GM23338 (cell line): ENCODE measurements at regions not wholly inside any gene's neighbourhood (a gene's known extent, or its start where the extent isn't known, plus 50 kb on each side); places are given as distances from the start of the nearest gene placed in this dataset.

Experiments
- ATAC-seq: fragments of 200-7000 bp; cut with Tn5 transposase; 3 replicates; pipeline ENCODE4 v1.9.1; 2020
- DNase-seq: peaks from one replicate; pipeline ENCODE4 v3.0.0-alpha.2; 2015; ENCODE audit warnings: low spot score
- H2AFZ ChIP-seq: fragments of 200-600 bp; sonication (generic); 2 replicates; pipeline ENCODE4 v1.8.0; 2016; ENCODE audit warnings: antibody characterized with exemption, mild to moderate bottlenecking, moderate library complexity
- H3F3A ChIP-seq: fragments of 200-600 bp; sonication (generic); replicated peaks from 2 replicates; pipeline ENCODE4 v1.8.0; 2017; ENCODE audit warnings: antibody characterized with exemption, mixed run types, low read depth
- H3K27ac ChIP-seq: fragments of 200-600 bp; sonication (generic); 2 replicates; pipeline ENCODE4 v1.6.1; 2016; ENCODE audit warnings: low read depth
- H3K27me3 ChIP-seq: fragments of 200-600 bp; sonication (generic); 2 replicates; pipeline ENCODE4 v1.8.0; 2016; ENCODE audit warnings: mild to moderate bottlenecking, mixed run types, moderate library complexity; ENCODE audit not compliant: insufficient read depth
- H3K36me3 ChIP-seq: fragments of 200-600 bp; sonication (generic); 2 replicates; pipeline ENCODE4 v1.8.0; 2016; ENCODE audit warnings: mild to moderate bottlenecking; ENCODE audit not compliant: insufficient read depth
- H3K4me1 ChIP-seq: fragments of 200-600 bp; sonication (generic); 2 replicates; pipeline ENCODE4 v1.8.0; 2016; ENCODE audit warnings: mild to moderate bottlenecking, moderate library complexity; ENCODE audit not compliant: insufficient read depth
- H3K4me2 ChIP-seq: fragments of 200-600 bp; sonication (generic); 2 replicates; pipeline ENCODE4 v1.7.1; 2017; ENCODE audit warnings: mixed run types
- H3K4me3 ChIP-seq: fragments of 200-600 bp; sonication (generic); 2 replicates; pipeline ENCODE4 v1.6.1; 2016; ENCODE audit warnings: mixed run types
- H3K79me2 ChIP-seq: fragments of 200-600 bp; sonication (generic); replicated peaks from 2 replicates; pipeline ENCODE4 v1.8.0; 2017; ENCODE audit warnings: mild to moderate bottlenecking; ENCODE audit not compliant: insufficient read depth
- H3K9me2 ChIP-seq: fragments of 200-600 bp; sonication (generic); 2 replicates; pipeline ENCODE4 v1.8.0; 2017; ENCODE audit not compliant: insufficient read depth
- H4K20me1 ChIP-seq: fragments of 200-600 bp; sonication (generic); replicated peaks from 2 replicates; pipeline ENCODE4 v1.8.0; 2017; ENCODE audit warnings: mild to moderate bottlenecking; ENCODE audit not compliant: insufficient read depth
- H3K27ac Mint-ChIP-seq: 2 replicates; pipeline ENCODE4 v1.8.0; 2020; ENCODE audit warnings: inconsistent platforms, mild to moderate bottlenecking, moderate library complexity, mixed read lengths
- H3K27me3 Mint-ChIP-seq: 3 replicates; pipeline ENCODE4 v1.8.0; 2022; ENCODE audit warnings: low read depth, mild to moderate bottlenecking, moderate library complexity, mixed read lengths, inconsistent platforms; ENCODE audit not compliant: insufficient read depth, poor library complexity
- H3K36me3 Mint-ChIP-seq: 3 replicates; pipeline ENCODE4 v1.8.0; 2021; ENCODE audit warnings: low read depth, mild to moderate bottlenecking, inconsistent platforms, moderate library complexity, mixed read lengths
- H3K4me1 Mint-ChIP-seq: 3 replicates; pipeline ENCODE4 v1.8.0; 2020; ENCODE audit warnings: mild to moderate bottlenecking, inconsistent platforms, mixed read lengths
- H3K4me3 Mint-ChIP-seq: 3 replicates; pipeline ENCODE4 v1.8.0; 2021; ENCODE audit warnings: moderate library complexity, mild to moderate bottlenecking, inconsistent platforms, mixed read lengths
- H3K9me3 Mint-ChIP-seq: 3 replicates; pipeline ENCODE4 v1.8.0; 2020; ENCODE audit warnings: moderate library complexity, mild to moderate bottlenecking, inconsistent platforms, mixed read lengths
- NANOG ChIP-seq: IDR thresholded peaks from 2 replicates; pipeline ENCODE4 v1.6.1; 2016; ENCODE audit warnings: antibody characterized with exemption, borderline replicate concordance
- TF ChIP-seq, protein P1 (sequence below): fragments of 250-450 bp; sonication (Bioruptor Pico); IDR thresholded peaks from 2 replicates; pipeline ENCODE4 v1.5.0; 2020; ENCODE audit warnings: mild to moderate bottlenecking, moderate library complexity
- TF ChIP-seq, protein P2 (sequence below): IDR thresholded peaks from one replicate; pipeline ENCODE4 v1.6.1; 2018; ENCODE audit warnings: antibody characterized with exemption; ENCODE audit not compliant: unreplicated experiment
- TF ChIP-seq, protein P3 (sequence below): IDR thresholded peaks from 2 replicates; pipeline ENCODE4 v1.6.1; 2016; ENCODE audit warnings: antibody characterized with exemption

DNA sequence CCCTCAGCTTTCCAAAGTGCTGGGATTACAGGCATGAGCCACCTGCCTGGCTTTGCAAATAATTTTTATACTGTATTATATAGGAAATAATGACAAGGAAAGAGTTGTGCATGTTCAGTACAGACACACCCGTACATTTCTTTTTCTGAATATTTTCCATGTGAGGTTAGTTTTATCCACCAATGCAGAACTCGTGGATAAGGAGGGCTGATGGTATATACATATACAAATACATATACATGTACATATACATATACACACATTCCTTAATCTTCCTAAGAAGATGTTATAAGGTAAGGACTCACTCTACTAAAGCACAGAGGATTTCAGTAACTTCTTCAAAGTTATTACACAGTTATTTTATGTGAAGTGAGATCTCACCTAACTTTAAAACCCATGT, 925.8 kb downstream of the C4orf33 start (continued):
- TF ChIP-seq, protein P1, sequence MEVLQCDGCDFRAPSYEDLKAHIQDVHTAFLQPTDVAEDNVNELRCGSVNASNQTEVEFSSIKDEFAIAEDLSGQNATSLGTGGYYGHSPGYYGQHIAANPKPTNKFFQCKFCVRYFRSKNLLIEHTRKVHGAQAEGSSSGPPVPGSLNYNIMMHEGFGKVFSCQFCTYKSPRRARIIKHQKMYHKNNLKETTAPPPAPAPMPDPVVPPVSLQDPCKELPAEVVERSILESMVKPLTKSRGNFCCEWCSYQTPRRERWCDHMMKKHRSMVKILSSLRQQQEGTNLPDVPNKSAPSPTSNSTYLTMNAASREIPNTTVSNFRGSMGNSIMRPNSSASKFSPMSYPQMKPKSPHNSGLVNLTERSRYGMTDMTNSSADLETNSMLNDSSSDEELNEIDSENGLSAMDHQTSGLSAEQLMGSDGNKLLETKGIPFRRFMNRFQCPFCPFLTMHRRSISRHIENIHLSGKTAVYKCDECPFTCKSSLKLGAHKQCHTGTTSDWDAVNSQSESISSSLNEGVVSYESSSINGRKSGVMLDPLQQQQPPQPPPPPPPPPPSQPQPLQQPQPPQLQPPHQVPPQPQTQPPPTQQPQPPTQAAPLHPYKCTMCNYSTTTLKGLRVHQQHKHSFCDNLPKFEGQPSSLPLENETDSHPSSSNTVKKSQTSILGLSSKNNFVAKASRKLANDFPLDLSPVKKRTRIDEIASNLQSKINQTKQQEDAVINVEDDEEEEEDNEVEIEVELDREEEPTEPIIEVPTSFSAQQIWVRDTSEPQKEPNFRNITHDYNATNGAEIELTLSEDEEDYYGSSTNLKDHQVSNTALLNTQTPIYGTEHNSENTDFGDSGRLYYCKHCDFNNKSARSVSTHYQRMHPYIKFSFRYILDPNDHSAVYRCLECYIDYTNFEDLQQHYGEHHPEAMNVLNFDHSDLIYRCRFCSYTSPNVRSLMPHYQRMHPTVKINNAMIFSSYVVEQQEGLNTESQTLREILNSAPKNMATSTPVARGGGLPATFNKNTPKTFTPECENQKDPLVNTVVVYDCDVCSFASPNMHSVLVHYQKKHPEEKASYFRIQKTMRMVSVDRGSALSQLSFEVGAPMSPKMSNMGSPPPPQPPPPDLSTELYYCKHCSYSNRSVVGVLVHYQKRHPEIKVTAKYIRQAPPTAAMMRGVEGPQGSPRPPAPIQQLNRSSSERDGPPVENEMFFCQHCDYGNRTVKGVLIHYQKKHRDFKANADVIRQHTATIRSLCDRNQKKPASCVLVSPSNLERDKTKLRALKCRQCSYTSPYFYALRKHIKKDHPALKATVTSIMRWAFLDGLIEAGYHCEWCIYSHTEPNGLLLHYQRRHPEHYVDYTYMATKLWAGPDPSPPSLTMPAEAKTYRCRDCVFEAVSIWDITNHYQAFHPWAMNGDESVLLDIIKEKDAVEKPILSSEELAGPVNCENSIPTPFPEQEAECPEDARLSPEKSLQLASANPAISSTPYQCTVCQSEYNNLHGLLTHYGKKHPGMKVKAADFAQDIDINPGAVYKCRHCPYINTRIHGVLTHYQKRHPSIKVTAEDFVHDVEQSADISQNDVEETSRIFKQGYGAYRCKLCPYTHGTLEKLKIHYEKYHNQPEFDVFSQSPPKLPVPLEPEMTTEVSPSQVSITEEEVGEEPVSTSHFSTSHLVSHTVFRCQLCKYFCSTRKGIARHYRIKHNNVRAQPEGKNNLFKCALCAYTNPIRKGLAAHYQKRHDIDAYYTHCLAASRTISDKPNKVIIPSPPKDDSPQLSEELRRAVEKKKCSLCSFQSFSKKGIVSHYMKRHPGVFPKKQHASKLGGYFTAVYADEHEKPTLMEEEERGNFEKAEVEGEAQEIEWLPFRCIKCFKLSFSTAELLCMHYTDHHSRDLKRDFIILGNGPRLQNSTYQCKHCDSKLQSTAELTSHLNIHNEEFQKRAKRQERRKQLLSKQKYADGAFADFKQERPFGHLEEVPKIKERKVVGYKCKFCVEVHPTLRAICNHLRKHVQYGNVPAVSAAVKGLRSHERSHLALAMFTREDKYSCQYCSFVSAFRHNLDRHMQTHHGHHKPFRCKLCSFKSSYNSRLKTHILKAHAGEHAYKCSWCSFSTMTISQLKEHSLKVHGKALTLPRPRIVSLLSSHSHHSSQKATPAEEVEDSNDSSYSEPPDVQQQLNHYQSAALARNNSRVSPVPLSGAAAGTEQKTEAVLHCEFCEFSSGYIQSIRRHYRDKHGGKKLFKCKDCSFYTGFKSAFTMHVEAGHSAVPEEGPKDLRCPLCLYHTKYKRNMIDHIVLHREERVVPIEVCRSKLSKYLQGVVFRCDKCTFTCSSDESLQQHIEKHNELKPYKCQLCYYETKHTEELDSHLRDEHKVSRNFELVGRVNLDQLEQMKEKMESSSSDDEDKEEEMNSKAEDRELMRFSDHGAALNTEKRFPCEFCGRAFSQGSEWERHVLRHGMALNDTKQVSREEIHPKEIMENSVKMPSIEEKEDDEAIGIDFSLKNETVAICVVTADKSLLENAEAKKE, result no peak
- TF ChIP-seq, protein P2, sequence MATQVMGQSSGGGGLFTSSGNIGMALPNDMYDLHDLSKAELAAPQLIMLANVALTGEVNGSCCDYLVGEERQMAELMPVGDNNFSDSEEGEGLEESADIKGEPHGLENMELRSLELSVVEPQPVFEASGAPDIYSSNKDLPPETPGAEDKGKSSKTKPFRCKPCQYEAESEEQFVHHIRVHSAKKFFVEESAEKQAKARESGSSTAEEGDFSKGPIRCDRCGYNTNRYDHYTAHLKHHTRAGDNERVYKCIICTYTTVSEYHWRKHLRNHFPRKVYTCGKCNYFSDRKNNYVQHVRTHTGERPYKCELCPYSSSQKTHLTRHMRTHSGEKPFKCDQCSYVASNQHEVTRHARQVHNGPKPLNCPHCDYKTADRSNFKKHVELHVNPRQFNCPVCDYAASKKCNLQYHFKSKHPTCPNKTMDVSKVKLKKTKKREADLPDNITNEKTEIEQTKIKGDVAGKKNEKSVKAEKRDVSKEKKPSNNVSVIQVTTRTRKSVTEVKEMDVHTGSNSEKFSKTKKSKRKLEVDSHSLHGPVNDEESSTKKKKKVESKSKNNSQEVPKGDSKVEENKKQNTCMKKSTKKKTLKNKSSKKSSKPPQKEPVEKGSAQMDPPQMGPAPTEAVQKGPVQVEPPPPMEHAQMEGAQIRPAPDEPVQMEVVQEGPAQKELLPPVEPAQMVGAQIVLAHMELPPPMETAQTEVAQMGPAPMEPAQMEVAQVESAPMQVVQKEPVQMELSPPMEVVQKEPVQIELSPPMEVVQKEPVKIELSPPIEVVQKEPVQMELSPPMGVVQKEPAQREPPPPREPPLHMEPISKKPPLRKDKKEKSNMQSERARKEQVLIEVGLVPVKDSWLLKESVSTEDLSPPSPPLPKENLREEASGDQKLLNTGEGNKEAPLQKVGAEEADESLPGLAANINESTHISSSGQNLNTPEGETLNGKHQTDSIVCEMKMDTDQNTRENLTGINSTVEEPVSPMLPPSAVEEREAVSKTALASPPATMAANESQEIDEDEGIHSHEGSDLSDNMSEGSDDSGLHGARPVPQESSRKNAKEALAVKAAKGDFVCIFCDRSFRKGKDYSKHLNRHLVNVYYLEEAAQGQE, result no peak
- TF ChIP-seq, protein P3, sequence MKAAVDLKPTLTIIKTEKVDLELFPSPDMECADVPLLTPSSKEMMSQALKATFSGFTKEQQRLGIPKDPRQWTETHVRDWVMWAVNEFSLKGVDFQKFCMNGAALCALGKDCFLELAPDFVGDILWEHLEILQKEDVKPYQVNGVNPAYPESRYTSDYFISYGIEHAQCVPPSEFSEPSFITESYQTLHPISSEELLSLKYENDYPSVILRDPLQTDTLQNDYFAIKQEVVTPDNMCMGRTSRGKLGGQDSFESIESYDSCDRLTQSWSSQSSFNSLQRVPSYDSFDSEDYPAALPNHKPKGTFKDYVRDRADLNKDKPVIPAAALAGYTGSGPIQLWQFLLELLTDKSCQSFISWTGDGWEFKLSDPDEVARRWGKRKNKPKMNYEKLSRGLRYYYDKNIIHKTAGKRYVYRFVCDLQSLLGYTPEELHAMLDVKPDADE, result no peak

DNA sequence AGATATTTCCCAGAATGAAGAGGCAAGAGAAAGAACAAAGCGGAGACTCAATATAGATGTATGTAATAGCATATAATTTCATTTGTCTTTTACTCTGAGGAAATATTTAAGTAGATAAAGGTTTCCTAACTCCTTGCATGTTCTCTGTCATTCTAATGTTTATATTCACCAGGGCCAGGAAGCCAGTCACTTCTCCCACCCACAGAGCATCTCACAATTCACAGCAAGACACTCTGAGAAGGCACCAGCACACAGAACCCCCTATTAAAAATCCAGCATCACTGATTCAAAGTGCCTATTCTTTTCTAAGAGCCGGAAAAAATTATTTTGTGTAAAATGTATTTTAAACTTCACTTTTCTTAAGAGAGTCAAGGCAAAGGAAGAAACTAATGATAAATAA, 927.1 kb downstream of the C4orf33 start:
- Histone ChIP-seq H3K36me3 (no peaks in the 10 kb centered on the region), H3F3A (no peaks in the 10 kb centered on the region; the same call in 1 of the 2 replicates), H4K20me1 (no peaks in the 10 kb centered on the region), H3K4me3 (no peak overlapping the region), H3K79me2 (no peaks in the 10 kb centered on the region), H2AFZ (no peak overlapping the region), H3K27me3 (no peaks in the 10 kb centered on the region), H3K27ac (peak overlapping the region; percentile 97; the same call in 1 of the 2 replicates), H3K4me2 (peak overlapping the region; percentile 14), H3K9me2 (no peaks in the 10 kb centered on the region), H3K4me1 (peaks cover 40% of the 10 kb centered on the region)
- H3K27me3 Mint-ChIP-seq, result no peaks in the 10 kb centered on the region
- H3K36me3 Mint-ChIP-seq, result peaks cover 18% of the 10 kb centered on the region
- ATAC-seq (peak; percentile 19; the same call in 1 of the 3 replicates), DNase-seq (peak; percentile 16)
- TF ChIP-seq, protein P3, result no peak
- peak; percentile 54 for TF ChIP-seq NANOG
- no peak overlapping the region for H3K4me3 Mint-ChIP-seq
- H3K9me3 Mint-ChIP-seq, result peaks cover 13% of the 10 kb centered on the region
- H3K27ac Mint-ChIP-seq, result peak overlapping the region; percentile 95
- peaks cover 40% of the 10 kb centered on the region for H3K4me1 Mint-ChIP-seq
